GM10266 (cell line): ENCODE measurements at regions not wholly inside any gene's neighbourhood (a gene's known extent, or its start where the extent isn't known, plus 50 kb on each side); places are given as distances from the start of the nearest gene placed in this dataset.

Source experiments
- DNase-seq: peaks from one replicate; pipeline ENCODE4 v3.0.0; 2012; ENCODE audit errors: extremely low spot score
- TF ChIP-seq, protein P1 (sequence below): IDR thresholded peaks from 2 replicates; pipeline ENCODE4 v1.5.1; 2012; ENCODE audit warnings: mild to moderate bottlenecking, low read depth; ENCODE audit not compliant: control insufficient read depth, insufficient read depth; ENCODE audit errors: missing control alignments

- TF ChIP-seq, protein P1, sequence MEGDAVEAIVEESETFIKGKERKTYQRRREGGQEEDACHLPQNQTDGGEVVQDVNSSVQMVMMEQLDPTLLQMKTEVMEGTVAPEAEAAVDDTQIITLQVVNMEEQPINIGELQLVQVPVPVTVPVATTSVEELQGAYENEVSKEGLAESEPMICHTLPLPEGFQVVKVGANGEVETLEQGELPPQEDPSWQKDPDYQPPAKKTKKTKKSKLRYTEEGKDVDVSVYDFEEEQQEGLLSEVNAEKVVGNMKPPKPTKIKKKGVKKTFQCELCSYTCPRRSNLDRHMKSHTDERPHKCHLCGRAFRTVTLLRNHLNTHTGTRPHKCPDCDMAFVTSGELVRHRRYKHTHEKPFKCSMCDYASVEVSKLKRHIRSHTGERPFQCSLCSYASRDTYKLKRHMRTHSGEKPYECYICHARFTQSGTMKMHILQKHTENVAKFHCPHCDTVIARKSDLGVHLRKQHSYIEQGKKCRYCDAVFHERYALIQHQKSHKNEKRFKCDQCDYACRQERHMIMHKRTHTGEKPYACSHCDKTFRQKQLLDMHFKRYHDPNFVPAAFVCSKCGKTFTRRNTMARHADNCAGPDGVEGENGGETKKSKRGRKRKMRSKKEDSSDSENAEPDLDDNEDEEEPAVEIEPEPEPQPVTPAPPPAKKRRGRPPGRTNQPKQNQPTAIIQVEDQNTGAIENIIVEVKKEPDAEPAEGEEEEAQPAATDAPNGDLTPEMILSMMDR = no peak
- no peak for DNase-seq
Observed at GRCh38 chr7:41085244-41085643, 617.6 kb downstream of the INHBA start.

DNA sequence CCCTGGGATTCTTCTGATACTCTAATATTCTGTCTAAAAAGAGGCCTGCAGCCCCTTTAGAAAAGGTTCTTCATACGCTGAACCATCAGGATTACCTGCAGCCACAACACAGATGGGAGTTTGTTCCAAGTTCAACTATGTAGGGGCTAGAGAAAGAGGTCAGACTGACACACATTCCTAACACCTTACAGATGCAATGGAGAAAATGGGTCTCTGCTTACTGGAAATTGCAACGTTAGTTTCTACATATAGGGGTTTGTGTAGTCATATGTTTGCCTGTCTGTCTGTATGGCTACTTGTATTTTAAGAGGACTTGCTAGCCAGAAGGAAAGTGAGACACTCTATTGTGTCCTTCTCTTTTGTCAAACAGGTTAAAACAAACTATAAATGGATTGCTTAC is 618.5 kb downstream of the INHBA start:
- TF ChIP-seq, protein P1 = no peak
- no peak for DNase-seq

GRCh38 chr7:41069635-41070034 is 633.3 kb downstream of the INHBA start:
- TF ChIP-seq, protein P1 = no peak
- DNase-seq = no peak

DNA sequence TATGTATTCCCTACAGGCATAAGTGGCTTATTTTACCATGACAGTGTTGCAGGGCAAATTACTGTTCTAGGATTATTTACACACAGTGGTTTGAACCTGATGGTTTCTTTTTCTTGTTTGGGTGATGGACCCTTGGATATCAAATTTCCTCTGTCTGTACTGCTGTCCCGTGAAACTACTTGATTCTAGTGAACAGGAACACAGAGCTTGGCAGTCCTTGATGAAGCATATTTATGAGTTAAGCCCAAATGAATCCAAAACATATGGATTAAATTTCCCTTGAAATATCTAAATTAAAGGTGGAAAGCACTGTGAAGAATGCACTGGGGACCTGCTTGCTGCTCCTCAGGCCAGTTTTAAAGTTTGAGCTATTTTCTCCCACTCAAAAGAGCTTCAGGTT is 635.3 kb downstream of the INHBA start:
- DNase-seq = no peak
- TF ChIP-seq, protein P1 = no peak

DNA sequence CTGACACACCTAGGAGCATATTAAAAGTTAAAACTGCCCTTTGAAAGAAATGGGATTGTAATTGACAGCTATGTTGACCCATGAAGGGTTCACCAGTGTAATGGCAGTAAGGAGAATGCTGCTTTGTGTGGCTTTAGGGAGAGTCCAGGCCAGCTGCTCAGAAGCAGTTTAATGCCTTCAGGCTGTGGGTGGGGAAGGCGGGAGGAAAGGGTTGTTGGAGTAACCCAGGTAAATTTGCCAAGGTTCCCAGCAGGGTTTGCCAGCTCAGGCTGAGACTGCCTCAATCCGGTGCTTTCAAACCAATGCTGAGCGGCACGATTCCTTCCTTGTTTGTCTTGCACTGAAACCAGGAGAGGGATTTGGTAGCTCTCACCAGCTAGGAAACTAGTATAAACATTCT is 637.2 kb downstream of the INHBA start:
- no peak for DNase-seq
- TF ChIP-seq, protein P1 = no peak

GRCh38 chr7:41063116-41063515 is 639.8 kb downstream of the INHBA start:
- TF ChIP-seq, protein P1 = no peak
- DNase-seq = no peak

- no peak for DNase-seq
- TF ChIP-seq, protein P1 = no peak
Observed at GRCh38 chr7:41060796-41061195, 642.1 kb downstream of the INHBA start.
